ENCODE measurements at regions not wholly inside any gene's neighbourhood (a gene's known extent, or its start where the extent isn't known, plus 50 kb on each side); places are given as distances from the start of the nearest gene placed in this dataset.
A peak's percentile ranks its signal among the peaks of the same experiment; 100 is the strongest.
"Not testable (repeated sequence)": the region's sequence is repeated elsewhere in the genome, so short reads cannot be mapped to it uniquely, and the experiment has no call there.

- not testable (repeated sequence) for DNase-seq
Measured at GRCh38 chr1:245061808-245062207, 93.0 kb upstream of the KIF26B start.

- DNase-seq = no peak
Measured at GRCh38 chr1:245060684-245061374, 94.0 kb upstream of the KIF26B start.

GRCh38 chr1:245059806-245060424 lies 94.9 kb upstream of the KIF26B start:
- DNase-seq = no peak

GRCh38 chr1:245058882-245059281 lies 95.9 kb upstream of the KIF26B start:
- no peak for DNase-seq

GRCh38 chr1:245058436-245058835 lies 96.3 kb upstream of the KIF26B start:
- no peak for DNase-seq

GRCh38 chr1:245056913-245057312 lies 97.9 kb upstream of the KIF26B start:
- no peak for DNase-seq

GRCh38 chr1:245056296-245056695 lies 98.5 kb upstream of the KIF26B start:
- peak; percentile 44 for DNase-seq

- no peak for DNase-seq
Measured at GRCh38 chr1:245055752-245056151, 99.0 kb upstream of the KIF26B start.

GRCh38 chr1:245054507-245055270 lies 100.1 kb upstream of the KIF26B start:
- DNase-seq = no peak

GRCh38 chr1:245054105-245054504 lies 100.7 kb upstream of the KIF26B start:
- no peak for DNase-seq

- DNase-seq = no peak
Measured at GRCh38 chr1:245052258-245052657, 102.5 kb upstream of the KIF26B start.

GRCh38 chr1:245051349-245052221 lies 103.2 kb upstream of the KIF26B start:
- DNase-seq = peak; percentile 86

GRCh38 chr1:245046769-245047168 lies 108.0 kb upstream of the KIF26B start:
- no peak for DNase-seq

- DNase-seq = no peak
Measured at GRCh38 chr1:245046315-245046714, 108.5 kb upstream of the KIF26B start.

- DNase-seq = no peak
Measured at GRCh38 chr1:245045087-245045881, 109.5 kb upstream of the KIF26B start.

- no peak for DNase-seq
Measured at GRCh38 chr1:245043611-245043940, 111.2 kb upstream of the KIF26B start.

GRCh38 chr1:245041058-245041698 lies 113.6 kb upstream of the KIF26B start:
- DNase-seq = no peak

- no peak for DNase-seq
Measured at GRCh38 chr1:245039196-245039595, 115.6 kb upstream of the KIF26B start.

- DNase-seq = no peak
Measured at GRCh38 chr1:245036102-245036501, 118.7 kb upstream of the KIF26B start.

- no peak for DNase-seq
Measured at GRCh38 chr1:245031041-245031440, 123.7 kb upstream of the KIF26B start.

GRCh38 chr1:245026247-245026646 lies 128.5 kb upstream of the KIF26B start:
- DNase-seq = no peak

GRCh38 chr1:245025525-245025924 lies 129.3 kb upstream of the KIF26B start:
- DNase-seq = no peak
